HG03097 (cell line): ENCODE measurements at regions not wholly inside any gene's neighbourhood (a gene's known extent, or its start where the extent isn't known, plus 50 kb on each side); places are given as distances from the start of the nearest gene placed in this dataset.
A peak's percentile ranks its signal among the peaks of the same experiment; 100 is the strongest.
"Not testable (repeated sequence)": the region's sequence is repeated elsewhere in the genome, so short reads cannot be mapped to it uniquely, and the experiment has no call there.

Source experiments
- ATAC-seq: cut with Tn5 transposase; IDR thresholded peaks from one replicate; pipeline ENCODE4 v1.9.1; 2021; ENCODE audit not compliant: unreplicated experiment, low FRiP score

- no peak for ATAC-seq
These were observed 129.8 kb downstream of the S1PR1 start for GRCh38 chr1:101366513-101367215.

GRCh38 chr1:101367630-101368029 lies 130.8 kb downstream of the S1PR1 start:
- ATAC-seq = no peak

GRCh38 chr1:101370488-101370887 lies 133.7 kb downstream of the S1PR1 start:
- no peak for ATAC-seq

- ATAC-seq = peak; percentile 92
These were observed 134.4 kb downstream of the S1PR1 start for GRCh38 chr1:101371259-101371658.

- ATAC-seq = no peak
These were observed 136.8 kb downstream of the S1PR1 start for GRCh38 chr1:101373570-101373969.

GRCh38 chr1:101375448-101375847 lies 138.6 kb downstream of the S1PR1 start:
- ATAC-seq = not testable (repeated sequence)

- no peak for ATAC-seq
These were observed 139.6 kb downstream of the S1PR1 start for GRCh38 chr1:101376121-101377083.

- no peak for ATAC-seq
These were observed 140.4 kb downstream of the S1PR1 start for GRCh38 chr1:101377084-101377835.

- no peak for ATAC-seq
These were observed 142.2 kb downstream of the S1PR1 start for GRCh38 chr1:101379037-101379436.

- ATAC-seq = peak; percentile 95
These were observed 143.1 kb downstream of the S1PR1 start for GRCh38 chr1:101379950-101380349.

GRCh38 chr1:101382135-101382534 lies 145.3 kb downstream of the S1PR1 start:
- no peak for ATAC-seq

- peak; percentile 92 for ATAC-seq
These were observed 152.2 kb downstream of the S1PR1 start for GRCh38 chr1:101388904-101389546.

GRCh38 chr1:101389547-101389929 lies 152.7 kb downstream of the S1PR1 start:
- no peak for ATAC-seq

- ATAC-seq = no peak
These were observed 155.7 kb downstream of the S1PR1 start for GRCh38 chr1:101392552-101392951.

- no peak for ATAC-seq
These were observed 157.2 kb downstream of the S1PR1 start for GRCh38 chr1:101394041-101394440.

- ATAC-seq = no peak
These were observed 162.4 kb downstream of the S1PR1 start for GRCh38 chr1:101399222-101399621.

GRCh38 chr1:101406271-101406670 lies 169.5 kb downstream of the S1PR1 start:
- no peak for ATAC-seq

GRCh38 chr1:101406681-101407080 lies 169.9 kb downstream of the S1PR1 start:
- no peak for ATAC-seq

- ATAC-seq = peak; percentile 73
These were observed 170.8 kb downstream of the S1PR1 start for GRCh38 chr1:101407505-101408211.
